CD14-positive monocyte (primary cell): ENCODE measurements at regions not wholly inside any gene's neighbourhood (a gene's known extent, or its start where the extent isn't known, plus 50 kb on each side); places are given as distances from the start of the nearest gene placed in this dataset.

ENCODE experiments used
- DNase-seq, 3 donors: peaks; one replicate each; pipeline ENCODE4 v3.0.0-alpha.2; 2011 to 2022
- H2AFZ ChIP-seq: 2 replicates; pipeline ENCODE4 v1.6.0; 2012; ENCODE audit warnings: mild to moderate bottlenecking, low read depth, low read length, inconsistent platforms; ENCODE audit not compliant: insufficient read depth, poor library complexity, severe bottlenecking
- H3K27ac ChIP-seq, 2 donors: 1 replicate in 1 of 2; 2 replicates in 1 of 2; pipeline ENCODE4 v1.5.1; 2012 to 2013; ENCODE audit warnings: low read length in 2 of 2, control low read depth in 1 of 2, inconsistent platforms in 1 of 2, low read depth in 1 of 2, mild to moderate bottlenecking in 1 of 2
- H3K27me3 ChIP-seq, 2 donors: one replicate each; pipeline versions ENCODE4 v1.6.0 to v1.6.1; 2011 to 2013; ENCODE audit warnings: low read length in 2 of 2; ENCODE audit not compliant: control insufficient read depth in 2 of 2, insufficient read depth in 2 of 2
- H3K36me3 ChIP-seq, 2 donors: replicated peaks in 1 of 2; 1 replicate in 1 of 2; 2 replicates in 1 of 2; pipeline versions ENCODE4 v1.5.1 to v1.6.1; 2012 to 2013; ENCODE audit warnings: low read length in 2 of 2, control low read depth in 1 of 2, inconsistent platforms in 1 of 2, mild to moderate bottlenecking in 1 of 2; ENCODE audit not compliant: insufficient read depth in 2 of 2, control insufficient read depth in 1 of 2
- H3K4me1 ChIP-seq, 2 donors: 1 replicate in 1 of 2; 2 replicates in 1 of 2; pipeline versions ENCODE4 v1.5.1 to v1.6.1; 2012 to 2013; ENCODE audit warnings: low read length in 2 of 2, control low read depth in 1 of 2, inconsistent platforms in 1 of 2, mild to moderate bottlenecking in 1 of 2, moderate library complexity in 1 of 2; ENCODE audit not compliant: insufficient read depth in 2 of 2, control insufficient read depth in 1 of 2
- H3K4me2 ChIP-seq: replicated peaks from 2 replicates; pipeline ENCODE3; 2012; ENCODE audit warnings: low read length, moderate library complexity, mild to moderate bottlenecking; ENCODE audit not compliant: poor library complexity, severe bottlenecking; ENCODE audit errors: extremely low read depth
- H3K4me3 ChIP-seq, 3 experiments: fragments of 200-600 bp in 1 of 3; sonication (generic) in 1 of 3; replicated peaks in 1 of 3; 1 replicate in 2 of 3; 2 replicates in 1 of 3; pipeline ENCODE4 v1.5.1; 2011 to 2013; ENCODE audit warnings: low read length in 3 of 3, mild to moderate bottlenecking in 3 of 3, control low read depth in 2 of 3, low read depth in 2 of 3, inconsistent platforms in 1 of 3, moderate library complexity in 1 of 3
- H3K79me2 ChIP-seq: 2 replicates; pipeline ENCODE4 v1.6.0; 2012; ENCODE audit warnings: mild to moderate bottlenecking, control low read depth, inconsistent platforms, low read length, moderate library complexity; ENCODE audit not compliant: insufficient read depth
- H3K9ac ChIP-seq: 2 replicates; pipeline ENCODE4 v1.6.0; 2017; ENCODE audit warnings: low read length, mild to moderate bottlenecking; ENCODE audit not compliant: insufficient read depth, poor library complexity, severe bottlenecking
- H3K9me3 ChIP-seq, 2 donors: replicated peaks in 1 of 2; 1 replicate in 1 of 2; 2 replicates in 1 of 2; pipeline versions ENCODE4 v1.5.1 to v1.6.1; 2012 to 2013; ENCODE audit warnings: low read length in 2 of 2, control low read depth in 1 of 2; ENCODE audit not compliant: control insufficient read depth in 1 of 2, insufficient read depth in 1 of 2
- H4K20me1 ChIP-seq: 2 replicates; pipeline ENCODE4 v1.6.0; 2012; ENCODE audit warnings: mild to moderate bottlenecking, low read length, control low read depth, moderate library complexity; ENCODE audit not compliant: insufficient read depth
- H3K27ac Mint-ChIP-seq, 7 donors: one replicate each; pipeline ENCODE4 v1.8.0; 2020; ENCODE audit warnings: mild to moderate bottlenecking in 7 of 7, mixed read lengths in 7 of 7, moderate library complexity in 6 of 7, inconsistent platforms in 2 of 7
- H3K27me3 Mint-ChIP-seq, 3 donors: one replicate each; pipeline ENCODE4 v1.8.0; 2021 to 2022; ENCODE audit warnings: low read depth in 3 of 3, mild to moderate bottlenecking in 3 of 3, mixed read lengths in 3 of 3, moderate library complexity in 3 of 3, inconsistent platforms in 1 of 3
- H3K36me3 Mint-ChIP-seq, 2 donors: one replicate each; pipeline ENCODE4 v1.8.0; 2020; ENCODE audit warnings: mixed read lengths in 2 of 2, inconsistent platforms in 1 of 2, mild to moderate bottlenecking in 1 of 2
- H3K4me1 Mint-ChIP-seq: one replicate; pipeline ENCODE4 v1.8.0; 2020; ENCODE audit warnings: mild to moderate bottlenecking, mixed read lengths
- H3K4me3 Mint-ChIP-seq, 2 donors: one replicate each; pipeline ENCODE4 v1.8.0; 2020; ENCODE audit warnings: mild to moderate bottlenecking in 2 of 2, mixed read lengths in 2 of 2, moderate library complexity in 1 of 2
- H3K9me3 Mint-ChIP-seq, 7 donors: one replicate each; pipeline ENCODE4 v1.8.0; 2020 to 2022; ENCODE audit warnings: mixed read lengths in 7 of 7, mild to moderate bottlenecking in 6 of 7, moderate library complexity in 6 of 7, inconsistent platforms in 2 of 7
- WGBS: methylation state at CpG from one replicate; pipeline ENCODE4 v1.1.5; 2013; ENCODE audit warnings: missing lambda C conversion rate; ENCODE audit not compliant: insufficient coverage; 5-methylcytosine and 5-hydroxymethylcytosine counted together
- intact Hi-C, 2 donors: fragments of 100-400 bp; cut with micrococcal nuclease; formaldehyde crosslinking; loops; one replicate each; pipeline versions ENCODE4 v1.15.0 to v1.15.1; 2023
- TF ChIP-seq, protein P1 (sequence below): fragments of 200-600 bp; IDR thresholded peaks from one replicate; pipeline ENCODE4 v1.8.0; 2022; ENCODE audit warnings: antibody characterized with exemption, mild to moderate bottlenecking

GRCh38 chr6:98230250-98230649 lies 604.1 kb upstream of the POU3F2 start:
- H3K4me1 Mint-ChIP-seq = no peaks in the 10 kb centered on the region
- H3K4me3 Mint-ChIP-seq = no peak overlapping the region
- TF ChIP-seq, protein P1, sequence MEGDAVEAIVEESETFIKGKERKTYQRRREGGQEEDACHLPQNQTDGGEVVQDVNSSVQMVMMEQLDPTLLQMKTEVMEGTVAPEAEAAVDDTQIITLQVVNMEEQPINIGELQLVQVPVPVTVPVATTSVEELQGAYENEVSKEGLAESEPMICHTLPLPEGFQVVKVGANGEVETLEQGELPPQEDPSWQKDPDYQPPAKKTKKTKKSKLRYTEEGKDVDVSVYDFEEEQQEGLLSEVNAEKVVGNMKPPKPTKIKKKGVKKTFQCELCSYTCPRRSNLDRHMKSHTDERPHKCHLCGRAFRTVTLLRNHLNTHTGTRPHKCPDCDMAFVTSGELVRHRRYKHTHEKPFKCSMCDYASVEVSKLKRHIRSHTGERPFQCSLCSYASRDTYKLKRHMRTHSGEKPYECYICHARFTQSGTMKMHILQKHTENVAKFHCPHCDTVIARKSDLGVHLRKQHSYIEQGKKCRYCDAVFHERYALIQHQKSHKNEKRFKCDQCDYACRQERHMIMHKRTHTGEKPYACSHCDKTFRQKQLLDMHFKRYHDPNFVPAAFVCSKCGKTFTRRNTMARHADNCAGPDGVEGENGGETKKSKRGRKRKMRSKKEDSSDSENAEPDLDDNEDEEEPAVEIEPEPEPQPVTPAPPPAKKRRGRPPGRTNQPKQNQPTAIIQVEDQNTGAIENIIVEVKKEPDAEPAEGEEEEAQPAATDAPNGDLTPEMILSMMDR = no peak
- H3K9me3 Mint-ChIP-seq = peaks cover 2 to 9% (median 2%) of the 10 kb centered on the region in 7 donors
- no peak overlapping the region for H3K27ac Mint-ChIP-seq
- Histone ChIP-seq H4K20me1 (no peaks in the 10 kb centered on the region), H3K27ac (no peak overlapping the region), H3K79me2 (no peaks in the 10 kb centered on the region), H3K27me3 (no peaks in the 10 kb centered on the region), H2AFZ (no peak overlapping the region), H3K36me3 (no peaks in the 10 kb centered on the region), H3K4me1 (no peaks in the 10 kb centered on the region), H3K9ac (no peak overlapping the region), H3K4me2 (no peak overlapping the region), H3K4me3 (no peak overlapping the region), H3K9me3 (peaks cover 0 to 8% of the 10 kb centered on the region in 2 donors)
- no peaks in the 10 kb centered on the region for H3K27me3 Mint-ChIP-seq
- intact Hi-C loops = no loop called here
- no peaks in the 10 kb centered on the region for H3K36me3 Mint-ChIP-seq
- no peak for DNase-seq
- no CpG with 5 or more reads among the region's 1 CpG for WGBS

- H3K27ac ChIP-seq = no peak overlapping the region
- intact Hi-C loops = no loop called here
- no peaks in the 10 kb centered on the region for H3K27me3 Mint-ChIP-seq
- H4K20me1 ChIP-seq = no peaks in the 10 kb centered on the region
- WGBS = no CpG with 5 or more reads among the region's 3 CpGs
- H3K27ac Mint-ChIP-seq = no peak overlapping the region
- H3K9me3 ChIP-seq = no peaks in the 10 kb centered on the region
- no peaks in the 10 kb centered on the region for H3K36me3 Mint-ChIP-seq
- no peak overlapping the region for H3K4me3 ChIP-seq
- H3K27me3 ChIP-seq = no peaks in the 10 kb centered on the region
- no peak overlapping the region for H2AFZ ChIP-seq
- no peak overlapping the region for H3K9ac ChIP-seq
- no peaks in the 10 kb centered on the region for H3K36me3 ChIP-seq
- H3K4me2 ChIP-seq = no peak overlapping the region
- H3K4me3 Mint-ChIP-seq = no peak overlapping the region
- no peak for DNase-seq
- H3K4me1 Mint-ChIP-seq = no peaks in the 10 kb centered on the region
- H3K79me2 ChIP-seq = no peaks in the 10 kb centered on the region
- H3K4me1 ChIP-seq = no peaks in the 10 kb centered on the region
- peaks cover 0 to 10% (median 2%) of the 10 kb centered on the region in 7 donors for H3K9me3 Mint-ChIP-seq
- TF ChIP-seq, protein P1 = no peak
Measured at GRCh38 chr6:98239057-98239456, 595.3 kb upstream of the POU3F2 start.
